ENCODE measurements at regions not wholly inside any gene's neighbourhood (a gene's known extent, or its start where the extent isn't known, plus 50 kb on each side); places are given as distances from the start of the nearest gene placed in this dataset.

DNA sequence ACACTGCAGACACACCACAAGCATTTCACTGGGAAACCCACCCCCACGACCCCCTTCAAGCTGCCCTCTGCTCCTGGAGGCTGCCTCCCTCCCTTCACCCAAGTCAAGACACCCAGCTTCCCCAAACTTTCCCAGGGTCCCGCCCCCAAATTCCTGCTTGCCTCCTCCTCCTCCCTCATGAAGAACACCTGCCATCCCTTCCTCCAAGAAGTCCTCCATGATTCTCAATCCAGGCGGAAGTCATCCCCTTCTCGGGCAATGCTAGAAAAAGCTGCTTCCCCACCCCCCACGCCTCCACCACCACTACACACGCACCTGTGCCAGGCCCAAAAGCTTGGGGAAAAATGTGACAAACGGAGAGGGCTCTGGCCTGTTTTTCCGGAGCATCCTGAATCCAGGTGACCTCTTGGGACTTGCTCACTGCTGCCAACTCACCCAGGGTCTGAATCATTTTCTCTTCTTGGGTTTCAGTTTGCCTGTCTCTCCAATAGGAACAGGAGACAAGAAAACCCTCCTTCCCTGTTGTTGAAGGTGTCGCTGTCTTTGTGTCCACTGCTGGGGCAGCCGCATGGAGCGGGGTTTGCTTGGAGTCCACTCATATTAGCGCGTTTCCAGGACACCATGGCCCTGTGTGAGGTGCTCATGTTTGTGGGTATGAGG, 101.0 kb upstream of the CASZ1 start:
- intact Hi-C loops (cut with micrococcal nuclease; ENCODE audit: unreplicated experiment): no loop called here
- no peaks in the 10 kb centered on the region for H4K20me1 ChIP-seq (ENCODE audit: insufficient read depth, low read length)
- no peak overlapping the region for H2AFZ ChIP-seq (ENCODE audit: low read length)
- no peaks in the 10 kb centered on the region for H3K9me2 ChIP-seq (ENCODE audit: insufficient read depth, low read length)
- H3K9me3 ChIP-seq (ENCODE audit: low read length): no peaks in the 10 kb centered on the region
- H3K27ac ChIP-seq (ENCODE audit: low read depth, low read length, poor library complexity, severe bottlenecking): no peak overlapping the region
- ChIA-PET POLR2A (no interaction called here), CTCF (ENCODE audit: unreplicated experiment) (interaction anchor here (0.6 kb wide), 1 partner anchor 17 kb away, joined by 3 read pairs; no protein-coding TSS in a partner anchor)
- no peak for DNase-seq (ENCODE audit: low spot score)
- H3K79me2 ChIP-seq (ENCODE audit: insufficient read depth, low read depth, low read length): no peaks in the 10 kb centered on the region
- no TSS peak for BruUV-seq (replicated peaks)
- no peak for TF ChIP-seq EZH2phosphoT487 (IDR thresholded peaks at IDR 0.05; ENCODE audit: borderline replicate concordance, low read depth, low read length)
- no peak for TF ChIP-seq CTCF (conservative IDR thresholded peaks at IDR 0.05; ENCODE audit: low read length)
- H3K4me3 ChIP-seq (ENCODE audit: low read depth, low read length, poor library complexity, severe bottlenecking): no peak overlapping the region
- H3K36me3 ChIP-seq (ENCODE audit: insufficient read depth, low read length): no peaks in the 10 kb centered on the region
- H3K4me1 ChIP-seq (ENCODE audit: insufficient read depth, low read length, poor library complexity, severe bottlenecking): no peaks in the 10 kb centered on the region
- no peak overlapping the region for H3K4me2 ChIP-seq (ENCODE audit: low read length)

DNA sequence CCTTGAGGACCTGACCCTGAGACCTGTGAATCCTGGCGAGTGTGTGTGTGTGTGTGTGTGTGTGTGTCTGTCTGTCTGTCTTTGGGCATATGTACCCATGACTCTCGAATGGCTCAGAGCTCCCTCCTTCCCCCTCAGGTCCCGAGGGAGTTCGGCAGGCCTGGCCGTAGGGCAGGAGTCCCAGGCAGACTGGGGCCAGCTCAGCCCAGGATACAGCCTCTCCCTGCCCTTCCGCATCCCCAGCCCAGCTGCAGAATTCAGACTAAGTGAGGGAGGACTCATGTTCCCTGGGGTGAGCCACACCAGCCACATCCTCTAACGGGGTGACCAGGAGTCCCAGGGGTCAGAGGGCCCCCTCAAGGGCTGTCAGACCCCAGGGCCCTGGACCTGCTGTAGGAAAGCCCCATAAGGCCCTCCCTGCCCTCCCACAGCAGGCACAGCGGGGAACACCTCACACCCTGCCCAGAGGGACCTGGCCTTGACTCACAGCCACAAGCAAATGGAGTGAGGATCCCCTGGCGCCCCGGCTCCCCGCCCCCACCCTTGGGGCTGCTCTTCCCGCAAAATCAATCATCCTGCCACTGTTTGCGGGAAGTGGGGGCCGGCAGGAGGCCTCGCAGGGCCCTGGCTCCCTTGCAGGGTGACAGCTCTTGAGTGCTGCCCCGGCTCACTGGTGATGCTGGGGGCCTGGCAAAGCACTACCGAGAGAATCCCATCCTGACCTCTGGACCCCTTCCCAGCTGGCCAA, 101.7 kb upstream of the CASZ1 start:
- DNase-seq (ENCODE audit: low spot score): no peak
- Histone ChIP-seq H3K27ac (ENCODE audit: low read depth, low read length, poor library complexity, severe bottlenecking) (no peak overlapping the region), H4K20me1 (ENCODE audit: insufficient read depth, low read length) (no peaks in the 10 kb centered on the region), H3K9me2 (ENCODE audit: insufficient read depth, low read length) (no peaks in the 10 kb centered on the region), H3K36me3 (ENCODE audit: insufficient read depth, low read length) (no peaks in the 10 kb centered on the region), H3K4me2 (ENCODE audit: low read length) (no peak overlapping the region), H3K79me2 (ENCODE audit: insufficient read depth, low read depth, low read length) (no peaks in the 10 kb centered on the region), H2AFZ (ENCODE audit: low read length) (no peak overlapping the region), H3K4me1 (ENCODE audit: insufficient read depth, low read length, poor library complexity, severe bottlenecking) (no peaks in the 10 kb centered on the region), H3K4me3 (ENCODE audit: low read depth, low read length, poor library complexity, severe bottlenecking) (no peak overlapping the region), H3K9me3 (ENCODE audit: low read length) (no peaks in the 10 kb centered on the region)
- intact Hi-C loops (cut with micrococcal nuclease; ENCODE audit: unreplicated experiment): no loop called here
- no TSS peak for BruUV-seq (replicated peaks)
- ChIA-PET POLR2A (interaction anchor here (0.6 kb wide), 1 partner anchor 452 kb away, joined by 3 read pairs; no protein-coding TSS in a partner anchor), CTCF (ENCODE audit: unreplicated experiment) (no interaction called here)
- TF ChIP-seq EZH2phosphoT487 (IDR thresholded peaks at IDR 0.05; ENCODE audit: borderline replicate concordance, low read depth, low read length) (no peak), CTCF (conservative IDR thresholded peaks at IDR 0.05; ENCODE audit: low read length) (no peak)

GRCh38 chr1:10898921-10899320, 102.5 kb upstream of the CASZ1 start:
- Histone ChIP-seq H3K79me2 (ENCODE audit: insufficient read depth, low read depth, low read length) (no peaks in the 10 kb centered on the region), H3K4me1 (ENCODE audit: insufficient read depth, low read length, poor library complexity, severe bottlenecking) (no peaks in the 10 kb centered on the region), H3K9me2 (ENCODE audit: insufficient read depth, low read length) (no peaks in the 10 kb centered on the region), H3K27ac (ENCODE audit: low read depth, low read length, poor library complexity, severe bottlenecking) (no peak overlapping the region), H3K9me3 (ENCODE audit: low read length) (no peaks in the 10 kb centered on the region), H2AFZ (ENCODE audit: low read length) (no peak overlapping the region), H3K36me3 (ENCODE audit: insufficient read depth, low read length) (no peaks in the 10 kb centered on the region), H3K4me2 (ENCODE audit: low read length) (no peak overlapping the region), H4K20me1 (ENCODE audit: insufficient read depth, low read length) (no peaks in the 10 kb centered on the region), H3K4me3 (ENCODE audit: low read depth, low read length, poor library complexity, severe bottlenecking) (no peak overlapping the region)
- TF ChIP-seq CTCF (conservative IDR thresholded peaks at IDR 0.05; ENCODE audit: low read length): no peak
- TF ChIP-seq EZH2phosphoT487 (IDR thresholded peaks at IDR 0.05; ENCODE audit: borderline replicate concordance, low read depth, low read length): no peak
- no TSS peak for BruUV-seq (replicated peaks)
- DNase-seq (ENCODE audit: low spot score): no peak
- intact Hi-C loops (cut with micrococcal nuclease; ENCODE audit: unreplicated experiment): no loop called here
- CTCF ChIA-PET (ENCODE audit: unreplicated experiment): no interaction called here
- POLR2A ChIA-PET: interaction anchor here (0.6 kb wide), 2 partner anchors 453 to 1665 kb away, joined by 3 read pairs; partner anchors contain the start of gene H6PD

Measured in OCI-LY7 (cell line).